ENCODE measurements at regions not wholly inside any gene's neighbourhood (a gene's known extent, or its start where the extent isn't known, plus 50 kb on each side); places are given as distances from the start of the nearest gene placed in this dataset.

DNA sequence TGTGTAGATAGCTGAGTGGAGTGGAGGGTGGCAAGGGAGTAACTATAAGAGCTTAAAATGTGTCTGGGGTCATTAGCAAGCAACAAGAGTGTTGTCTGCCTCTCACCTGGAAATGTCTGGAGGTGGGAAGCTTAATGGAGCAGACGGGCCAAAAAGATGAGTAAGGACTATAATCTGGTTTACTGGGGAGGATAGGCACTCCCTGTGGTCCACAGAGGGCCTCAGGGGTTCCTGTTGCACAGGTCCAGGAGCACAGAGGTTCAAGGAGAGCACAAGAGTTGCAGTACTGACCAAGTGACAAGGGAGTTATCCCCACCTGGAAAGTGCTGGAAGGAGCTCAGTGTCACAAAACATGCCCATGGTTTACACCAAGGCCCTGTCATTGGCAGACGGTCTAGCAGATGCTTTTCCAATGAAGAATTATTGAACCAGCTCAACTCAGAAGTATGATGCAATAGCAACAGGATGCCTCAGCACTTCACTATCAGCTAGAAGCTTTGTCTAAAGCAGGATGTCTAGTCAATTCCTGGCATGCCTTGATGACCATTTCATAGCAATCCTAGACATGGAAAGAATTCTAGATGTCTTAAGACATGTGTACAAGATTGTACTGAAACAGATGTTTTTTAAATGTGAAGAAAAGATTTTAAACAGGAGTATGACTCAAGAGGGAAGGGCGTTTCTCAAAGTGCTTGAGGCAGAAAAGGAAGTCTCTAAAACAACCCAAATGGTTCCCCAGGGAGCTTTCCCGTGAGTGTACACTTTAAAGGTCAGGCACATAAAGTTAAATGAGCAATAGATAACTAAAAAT lies 62.9 kb upstream of the SERPINE2 start:
- Histone ChIP-seq H3K23me2 (ENCODE audit: low read depth, low read length) (no peaks in the 10 kb centered on the region), H3K4me2 (ENCODE audit: insufficient read depth in 1 of 2, low read depth in 2 of 2, low read length in 2 of 2) (no peak overlapping the region), H3K79me1 (ENCODE audit: low read depth, low read length) (no peaks in the 10 kb centered on the region), H3K27me3 (replicated peaks in 1 of 4; ENCODE audit: control insufficient read depth in 3 of 4, extremely low read depth in 1 of 4, insufficient read depth in 3 of 4, low read length in 3 of 4) (no peaks in the 10 kb centered on the region), H4K8ac (ENCODE audit: extremely low read depth, insufficient read depth, low read length) (no peak overlapping the region), H4K20me1 (replicated peaks in 1 of 2; ENCODE audit: control insufficient read depth in 1 of 2, insufficient read depth in 2 of 2, low read length in 2 of 2) (no peaks in the 10 kb centered on the region), H3K56ac (replicated peaks; ENCODE audit: insufficient read length, low read depth, low read length) (no peak overlapping the region), H3K23ac (ENCODE audit: insufficient read length) (no peak overlapping the region), H2BK20ac (ENCODE audit: low read length) (no peak overlapping the region), H3K79me2 (ENCODE audit: control insufficient read depth in 1 of 2, insufficient read depth in 2 of 2, low read length in 2 of 2) (no peaks in the 10 kb centered on the region), H3K4me3 (ENCODE audit: extremely low read depth in 1 of 4, insufficient read depth in 2 of 4, low read depth in 3 of 4, low read length in 4 of 4) (no peak overlapping the region), H3K4ac (replicated peaks; ENCODE audit: insufficient read length, low read depth, low read length) (no peak overlapping the region), H3K4me1 (replicated peaks in 1 of 4; ENCODE audit: control insufficient read depth in 3 of 4, insufficient read depth in 4 of 4, low read length in 3 of 4) (no peaks in the 10 kb centered on the region), H2BK12ac (ENCODE audit: low read depth, low read length) (no peak overlapping the region), H3K18ac (ENCODE audit: extremely low read depth, low read length) (no peak overlapping the region), H2AK5ac (ENCODE audit: low read depth, low read length) (no peak overlapping the region), H2BK120ac (replicated peaks; ENCODE audit: low read depth, low read length) (no peak overlapping the region), H2AFZ (ENCODE audit: low read length) (no peak overlapping the region), H2BK5ac (ENCODE audit: low read depth, low read length) (no peak overlapping the region), H4K5ac (ENCODE audit: insufficient read length, low read depth, low read length) (no peak overlapping the region), H3K9ac (replicated peaks in 1 of 4; ENCODE audit: extremely low read depth in 1 of 4, low read depth in 3 of 4, low read length in 3 of 4) (no peak overlapping the region), H2BK15ac (ENCODE audit: low read length) (no peak overlapping the region), H3K14ac (ENCODE audit: insufficient read length) (no peak overlapping the region), H3K9me3 (ENCODE audit: insufficient read depth in 2 of 2, low read depth in 1 of 2, low read length in 1 of 2) (no peaks in the 10 kb centered on the region), H3K27ac (ENCODE audit: low read depth, low read length) (no peak overlapping the region), H4K91ac (replicated peaks; ENCODE audit: insufficient read length, low read length) (no peak overlapping the region), H3K36me3 (ENCODE audit: control insufficient read depth in 2 of 4, insufficient read depth in 4 of 4, low read length in 3 of 4) (no peaks in the 10 kb centered on the region)
- FAIRE-seq, result no peak
- POLR2A ChIA-PET (ENCODE audit: partially characterized antibody), result no interaction called here
- 88% methylated on average over 4 of the region's 4 CpGs; no CpG with 5 or more reads in 1 of the 2 experiments for WGBS, 2 experiments (ENCODE audit: extremely low coverage in 1 of 2, insufficient coverage in 1 of 2, insufficient read length in 1 of 2, insufficient replicate concordance in 2 of 2, low coverage in 1 of 2, low lambda C conversion rate in 2 of 2, missing lambda C conversion rate in 1 of 2)
- no peak for DNase-seq (ENCODE audit: low read depth in 1 of 2, low spot score in 2 of 2)
- TF ChIP-seq CEBPB (IDR thresholded peaks at IDR 0.05; ENCODE audit: low read depth, low read length), result peak; percentile 41; the same call in 1 of the 2 replicates
- no peak for TF ChIP-seq SUZ12 (IDR thresholded peaks at IDR 0.05; ENCODE audit: low read length)
- CTCF ChIA-PET (ENCODE audit: partially characterized antibody), result interaction anchor here (1.1 to 2.6 kb wide), 3 partner anchors 8 to 132 kb away, joined by 3 to 8 read pairs (median 7); no protein-coding TSS in a partner anchor
